HL-60 (cell line): ENCODE measurements at regions not wholly inside any gene's neighbourhood (a gene's known extent, or its start where the extent isn't known, plus 50 kb on each side); places are given as distances from the start of the nearest gene placed in this dataset.

Source experiments
- DNase-seq, 2 experiments: peaks; one replicate each; pipeline ENCODE4 v3.0.0-alpha.2; 2010 to 2020; ENCODE audit warnings: low read depth in 1 of 2, low spot score in 1 of 2
- H3K27ac ChIP-seq: fragments of 250-450 bp; sonication (Bioruptor Pico); replicated peaks from 2 replicates; pipeline ENCODE4 v1.5.1; 2020; ENCODE audit warnings: mild to moderate bottlenecking, moderate library complexity
- H3K27me3 ChIP-seq: fragments of 250-450 bp; sonication (Bioruptor Pico); 2 replicates; pipeline ENCODE4 v1.5.1; 2021; ENCODE audit warnings: mild to moderate bottlenecking, moderate library complexity; ENCODE audit not compliant: insufficient read depth, poor library complexity, severe bottlenecking
- H3K4me3 ChIP-seq: replicated peaks from 2 replicates; pipeline ENCODE4 v1.5.1; 2011; ENCODE audit warnings: mild to moderate bottlenecking, control low read depth, low read length; ENCODE audit not compliant: insufficient read depth
- CTCF ChIP-seq: IDR thresholded peaks from one replicate; pipeline ENCODE4 v1.5.1; 2011; ENCODE audit warnings: low read length, control low read depth, inconsistent platforms; ENCODE audit not compliant: insufficient read depth
- GABPA ChIP-seq: IDR thresholded peaks from 2 replicates; pipeline ENCODE4 v1.6.1; 2012; ENCODE audit warnings: low read depth
- POLR2AphosphoS5 ChIP-seq: IDR thresholded peaks from 2 replicates; pipeline ENCODE4 v1.6.1; 2012; ENCODE audit warnings: low read depth
- SPI1 ChIP-seq: IDR thresholded peaks from 2 replicates; pipeline ENCODE4 v1.6.1; 2012; ENCODE audit warnings: low read depth, mild to moderate bottlenecking, borderline replicate concordance
- TF ChIP-seq, protein P1 (sequence below): IDR thresholded peaks from 2 replicates; pipeline ENCODE4 v1.6.1; 2012; ENCODE audit warnings: low read depth; ENCODE audit not compliant: insufficient replicate concordance

DNA sequence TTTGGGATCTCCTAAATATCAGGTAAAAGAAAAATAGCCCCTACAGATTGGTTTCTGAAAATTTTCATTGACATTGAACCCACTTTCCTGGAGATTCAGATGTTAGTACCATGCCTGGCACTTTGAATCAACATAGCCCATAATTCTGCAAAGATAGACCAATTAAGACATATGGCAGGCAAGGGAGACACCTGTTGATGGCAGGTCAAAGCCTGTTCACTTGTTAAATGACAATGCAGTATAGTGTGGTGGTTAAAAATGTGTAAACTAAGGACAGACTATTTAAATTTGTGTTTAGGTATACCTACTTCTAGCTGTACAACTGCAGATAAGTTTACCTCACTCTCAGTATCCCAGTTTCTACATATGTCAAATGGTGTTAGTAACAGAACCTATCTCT lies 178.1 kb upstream of the MMADHC start:
- H3K27me3 ChIP-seq = no peaks in the 10 kb centered on the region
- DNase-seq = no peak
- no peak overlapping the region for H3K4me3 ChIP-seq
- H3K27ac ChIP-seq = no peak overlapping the region
- TF ChIP-seq, protein P1, sequence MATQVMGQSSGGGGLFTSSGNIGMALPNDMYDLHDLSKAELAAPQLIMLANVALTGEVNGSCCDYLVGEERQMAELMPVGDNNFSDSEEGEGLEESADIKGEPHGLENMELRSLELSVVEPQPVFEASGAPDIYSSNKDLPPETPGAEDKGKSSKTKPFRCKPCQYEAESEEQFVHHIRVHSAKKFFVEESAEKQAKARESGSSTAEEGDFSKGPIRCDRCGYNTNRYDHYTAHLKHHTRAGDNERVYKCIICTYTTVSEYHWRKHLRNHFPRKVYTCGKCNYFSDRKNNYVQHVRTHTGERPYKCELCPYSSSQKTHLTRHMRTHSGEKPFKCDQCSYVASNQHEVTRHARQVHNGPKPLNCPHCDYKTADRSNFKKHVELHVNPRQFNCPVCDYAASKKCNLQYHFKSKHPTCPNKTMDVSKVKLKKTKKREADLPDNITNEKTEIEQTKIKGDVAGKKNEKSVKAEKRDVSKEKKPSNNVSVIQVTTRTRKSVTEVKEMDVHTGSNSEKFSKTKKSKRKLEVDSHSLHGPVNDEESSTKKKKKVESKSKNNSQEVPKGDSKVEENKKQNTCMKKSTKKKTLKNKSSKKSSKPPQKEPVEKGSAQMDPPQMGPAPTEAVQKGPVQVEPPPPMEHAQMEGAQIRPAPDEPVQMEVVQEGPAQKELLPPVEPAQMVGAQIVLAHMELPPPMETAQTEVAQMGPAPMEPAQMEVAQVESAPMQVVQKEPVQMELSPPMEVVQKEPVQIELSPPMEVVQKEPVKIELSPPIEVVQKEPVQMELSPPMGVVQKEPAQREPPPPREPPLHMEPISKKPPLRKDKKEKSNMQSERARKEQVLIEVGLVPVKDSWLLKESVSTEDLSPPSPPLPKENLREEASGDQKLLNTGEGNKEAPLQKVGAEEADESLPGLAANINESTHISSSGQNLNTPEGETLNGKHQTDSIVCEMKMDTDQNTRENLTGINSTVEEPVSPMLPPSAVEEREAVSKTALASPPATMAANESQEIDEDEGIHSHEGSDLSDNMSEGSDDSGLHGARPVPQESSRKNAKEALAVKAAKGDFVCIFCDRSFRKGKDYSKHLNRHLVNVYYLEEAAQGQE = no peak
- no peak for TF ChIP-seq CTCF
- no peak for TF ChIP-seq GABPA
- no peak for TF ChIP-seq POLR2AphosphoS5
- TF ChIP-seq SPI1 = no peak

- TF ChIP-seq GABPA (no peak), SPI1 (no peak), POLR2AphosphoS5 (no peak), CTCF (no peak)
- TF ChIP-seq, protein P1 = no peak
- no peak for DNase-seq
- H3K27ac ChIP-seq = no peak overlapping the region
- H3K4me3 ChIP-seq = no peak overlapping the region
- H3K27me3 ChIP-seq = no peaks in the 10 kb centered on the region
Observed at GRCh38 chr2:149765003-149765402, 177.4 kb upstream of the MMADHC start.

DNA sequence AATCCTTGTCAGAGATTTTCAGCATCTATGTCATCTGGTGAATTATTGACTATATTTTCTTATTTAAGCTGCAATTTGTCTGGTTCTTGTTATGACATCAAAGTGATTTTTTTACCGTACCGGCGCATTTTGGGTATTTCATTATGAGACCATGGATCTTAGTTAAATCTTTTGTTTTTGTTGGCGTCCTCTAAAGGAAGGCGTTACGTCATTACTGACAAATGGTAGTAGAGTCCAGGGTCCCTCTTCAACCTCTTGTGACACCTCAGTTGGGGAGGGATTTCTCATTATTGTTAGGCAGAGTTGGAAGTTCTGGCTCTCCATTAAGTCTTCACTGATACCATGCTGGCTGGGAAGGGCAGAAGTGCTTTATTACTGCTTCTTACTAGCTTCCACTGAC lies 175.8 kb upstream of the MMADHC start:
- no peak for TF ChIP-seq POLR2AphosphoS5
- TF ChIP-seq SPI1 = no peak
- TF ChIP-seq CTCF = no peak
- TF ChIP-seq GABPA = no peak
- TF ChIP-seq, protein P1 = no peak
- Histone ChIP-seq H3K4me3 (no peak overlapping the region), H3K27ac (no peak overlapping the region), H3K27me3 (no peaks in the 10 kb centered on the region)
- no peak for DNase-seq
